NCI-H526 (cell line): ENCODE measurements at regions not wholly inside any gene's neighbourhood (a gene's known extent, or its start where the extent isn't known, plus 50 kb on each side); places are given as distances from the start of the nearest gene placed in this dataset.
"Not testable (repeated sequence)": the region's sequence is repeated elsewhere in the genome, so short reads cannot be mapped to it uniquely, and the experiment has no call there.

Experiments
- DNase-seq, 2 experiments: peaks; one replicate each; lab custom pipeline; 2025; lab: John Stamatoyannopoulos, UW

- no peak for DNase-seq
Measured at GRCh38 chr1:194069831-194070218, 883.4 kb upstream of the B3GALT2 start.

GRCh38 chr1:194069168-194069830, 882.9 kb upstream of the B3GALT2 start:
- no peak for DNase-seq

- no peak for DNase-seq
Measured at GRCh38 chr1:194068446-194069167, 882.2 kb upstream of the B3GALT2 start.

GRCh38 chr1:194067772-194068171, 881.4 kb upstream of the B3GALT2 start:
- DNase-seq = no peak

- no peak for DNase-seq
Measured at GRCh38 chr1:194062962-194063361, 876.5 kb upstream of the B3GALT2 start.

GRCh38 chr1:194062526-194062925, 876.1 kb upstream of the B3GALT2 start:
- DNase-seq = no peak

- DNase-seq = no peak
Measured at GRCh38 chr1:194060481-194060880, 874.1 kb upstream of the B3GALT2 start.

- not testable (repeated sequence) for DNase-seq
Measured at GRCh38 chr1:194058268-194058667, 871.9 kb upstream of the B3GALT2 start.

GRCh38 chr1:194056169-194056568, 869.8 kb upstream of the B3GALT2 start:
- no peak for DNase-seq

GRCh38 chr1:194055536-194055935, 869.1 kb upstream of the B3GALT2 start:
- no peak for DNase-seq

- DNase-seq = no peak
Measured at GRCh38 chr1:194052514-194053338, 866.3 kb upstream of the B3GALT2 start.

- no peak for DNase-seq
Measured at GRCh38 chr1:194047921-194048320, 861.5 kb upstream of the B3GALT2 start.

GRCh38 chr1:194047206-194047605, 860.8 kb upstream of the B3GALT2 start:
- DNase-seq = no peak

- DNase-seq = no peak
Measured at GRCh38 chr1:194045416-194045815, 859.0 kb upstream of the B3GALT2 start.

GRCh38 chr1:194044892-194045291, 858.5 kb upstream of the B3GALT2 start:
- DNase-seq = no peak

- DNase-seq = no peak
Measured at GRCh38 chr1:194043984-194044755, 857.8 kb upstream of the B3GALT2 start.

GRCh38 chr1:194042736-194043135, 856.3 kb upstream of the B3GALT2 start:
- DNase-seq = peak; percentile 10 to 11

- DNase-seq = no peak
Measured at GRCh38 chr1:194040496-194040895, 854.1 kb upstream of the B3GALT2 start.

GRCh38 chr1:194039578-194039977, 853.2 kb upstream of the B3GALT2 start:
- DNase-seq = no peak

- DNase-seq = no peak
Measured at GRCh38 chr1:194033646-194034045, 847.2 kb upstream of the B3GALT2 start.

GRCh38 chr1:194028002-194028401, 841.6 kb upstream of the B3GALT2 start:
- no peak for DNase-seq

GRCh38 chr1:194026422-194026821, 840.0 kb upstream of the B3GALT2 start:
- DNase-seq = no peak
